H4 (cell line): ENCODE measurements at regions not wholly inside any gene's neighbourhood (a gene's known extent, or its start where the extent isn't known, plus 50 kb on each side); places are given as distances from the start of the nearest gene placed in this dataset.

Experiments
- DNase-seq: peaks from one replicate; pipeline ENCODE4 v3.0.0-alpha.2; 2015; ENCODE audit warnings: low spot score

GRCh38 chr13:55439450-55439849, 1701.3 kb upstream of the PRR20A start:
- DNase-seq, result no peak

- no peak for DNase-seq
These were observed 1700.1 kb upstream of the PRR20A start for GRCh38 chr13:55440465-55441085.

DNA sequence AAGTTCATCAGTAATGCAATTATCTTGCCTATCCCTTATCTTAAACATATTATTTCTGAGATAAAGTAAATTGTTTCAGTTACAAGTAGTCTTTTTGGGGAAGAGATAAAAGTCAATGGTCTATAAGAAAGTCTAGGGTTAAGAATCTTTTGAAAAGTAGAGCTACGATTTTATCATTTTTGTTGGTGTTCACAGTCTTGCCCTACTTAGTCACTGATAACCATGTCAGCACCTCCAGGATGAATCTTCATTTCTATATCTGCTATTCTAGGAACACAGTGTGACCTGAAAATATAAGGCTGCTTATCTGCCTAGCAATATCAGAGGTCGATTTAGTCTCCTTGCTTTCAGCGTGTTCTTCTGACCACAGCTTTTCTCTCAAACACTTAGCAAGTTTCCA, 1676.5 kb upstream of the PRR20A start:
- no peak for DNase-seq

- DNase-seq, result no peak
These were observed 1673.2 kb upstream of the PRR20A start for GRCh38 chr13:55467476-55467875.

DNA sequence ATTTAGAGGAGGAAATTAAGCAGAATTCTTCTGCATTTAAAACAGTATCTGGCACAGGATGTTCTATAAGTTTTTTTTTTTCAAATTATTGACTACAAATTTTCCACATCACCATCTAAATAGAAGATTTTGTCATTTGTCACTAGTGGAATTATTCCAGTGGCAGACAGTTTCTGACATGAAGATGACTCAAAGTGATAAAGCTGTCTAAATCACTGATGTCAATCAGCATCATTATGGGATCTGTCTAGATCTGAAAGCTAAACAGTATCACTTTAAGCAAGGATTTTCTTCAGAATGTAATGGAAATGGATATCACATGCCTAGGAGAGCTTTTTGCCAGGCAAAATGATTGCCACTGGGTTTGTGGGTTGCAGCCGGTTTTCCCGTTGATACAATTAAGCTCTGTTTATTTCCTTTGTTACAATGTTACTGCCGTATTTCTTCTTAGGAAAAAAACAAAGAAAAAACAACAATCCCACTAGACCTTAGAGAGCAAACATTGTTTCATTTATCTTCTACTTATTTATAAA, 1657.0 kb upstream of the PRR20A start:
- DNase-seq, result no peak

- no peak for DNase-seq
These were observed 1647.4 kb upstream of the PRR20A start for GRCh38 chr13:55493297-55493696.

GRCh38 chr13:55497486-55497885, 1643.2 kb upstream of the PRR20A start:
- DNase-seq, result no peak

DNA sequence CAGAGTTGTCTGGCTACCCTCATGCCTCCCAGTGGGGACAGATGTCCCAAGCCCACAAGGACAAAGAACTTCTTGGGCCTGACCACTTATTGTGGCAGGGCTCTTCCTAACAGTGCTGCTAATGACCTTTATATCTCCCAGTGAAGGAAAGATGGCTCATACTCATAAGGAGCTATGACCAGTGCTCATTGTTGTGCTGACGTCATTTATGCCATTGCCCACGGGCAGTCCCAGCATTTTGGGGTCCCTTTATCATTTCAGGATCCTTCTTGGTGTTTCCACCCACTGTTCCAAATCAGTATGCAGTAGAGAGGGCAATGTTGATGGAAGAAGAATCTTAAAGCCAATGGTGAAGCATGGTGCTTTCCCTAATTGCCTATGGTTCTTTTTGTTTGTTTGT, 1640.0 kb upstream of the PRR20A start:
- no peak for DNase-seq

DNA sequence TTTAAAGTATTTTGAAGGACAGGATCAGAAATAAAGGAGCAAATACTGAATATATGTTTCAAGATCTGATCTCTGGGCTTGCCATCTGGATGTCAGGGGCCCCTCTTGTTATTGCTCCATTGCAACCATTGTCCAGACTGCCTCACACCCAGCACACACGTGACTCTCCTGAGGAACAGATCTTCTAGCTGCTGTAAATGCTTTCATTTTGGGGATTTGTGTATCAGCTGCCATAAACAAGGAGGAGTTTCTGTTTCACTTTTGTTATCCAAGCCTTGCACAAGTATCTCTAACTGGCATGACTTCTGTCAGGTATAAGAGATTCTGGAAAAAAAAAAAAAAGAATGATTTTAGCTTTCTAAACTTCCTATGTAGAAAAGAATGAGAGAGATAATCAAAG, 1624.1 kb upstream of the PRR20A start:
- DNase-seq, result peak; percentile 38

DNA sequence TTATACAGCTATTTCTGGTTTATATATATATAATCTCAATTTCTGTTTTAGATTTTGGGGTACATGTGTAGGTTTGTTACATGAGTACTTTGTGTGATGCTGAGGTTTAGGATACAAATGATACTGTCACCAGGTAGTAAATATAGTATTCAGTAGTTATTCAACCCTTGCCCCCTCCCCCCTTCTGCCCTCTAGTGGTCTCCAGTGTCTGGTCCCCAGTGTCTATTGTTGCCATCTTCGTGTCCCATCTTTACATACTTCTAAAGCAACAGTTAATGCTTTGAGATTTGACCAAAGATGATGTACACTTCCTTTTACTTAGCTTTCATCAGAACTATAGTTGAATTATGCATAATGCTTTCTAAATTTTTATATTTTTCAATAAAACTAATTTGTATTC, 1623.4 kb upstream of the PRR20A start:
- no peak for DNase-seq

GRCh38 chr13:55528434-55528833, 1612.3 kb upstream of the PRR20A start:
- no peak for DNase-seq

- DNase-seq, result no peak
These were observed 1606.4 kb upstream of the PRR20A start for GRCh38 chr13:55534306-55534705.

DNA sequence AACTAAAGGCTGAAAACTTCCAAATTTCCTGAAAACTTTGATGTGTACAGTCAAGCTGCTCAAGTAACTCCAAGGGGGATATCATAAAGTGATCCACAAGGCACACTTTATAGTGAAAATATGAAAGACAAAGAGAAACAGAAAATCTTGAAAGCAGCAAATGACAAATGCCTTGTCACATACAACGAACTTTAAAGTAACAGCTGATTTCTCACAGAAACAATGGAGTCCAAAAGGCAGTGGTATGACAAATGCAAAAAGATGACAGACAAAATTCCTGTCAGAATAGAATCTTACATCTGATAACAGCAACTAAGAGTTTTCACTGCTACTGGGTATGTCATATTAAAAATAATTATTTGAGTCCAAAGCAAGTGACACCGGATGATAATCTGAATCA, 1602.3 kb upstream of the PRR20A start:
- DNase-seq, result no peak

DNA sequence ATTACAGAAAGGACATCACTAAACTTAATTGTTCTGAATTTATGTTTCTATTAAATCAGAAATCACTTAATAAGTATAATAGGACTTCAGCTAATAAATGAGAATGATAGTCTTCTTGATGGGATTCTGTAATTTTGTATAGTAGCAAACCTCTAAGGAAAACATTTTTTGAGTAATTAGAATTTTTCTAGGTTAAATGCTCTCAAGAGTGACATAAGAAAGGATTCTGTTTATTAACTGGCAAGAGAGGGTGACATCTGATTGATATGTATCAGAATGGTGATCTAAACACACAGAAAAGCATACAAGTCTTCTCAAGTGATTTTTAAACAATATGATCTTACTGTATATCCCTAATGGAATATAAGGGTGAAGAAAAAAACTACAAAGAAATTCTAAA, 1597.7 kb upstream of the PRR20A start:
- DNase-seq, result no peak

DNA sequence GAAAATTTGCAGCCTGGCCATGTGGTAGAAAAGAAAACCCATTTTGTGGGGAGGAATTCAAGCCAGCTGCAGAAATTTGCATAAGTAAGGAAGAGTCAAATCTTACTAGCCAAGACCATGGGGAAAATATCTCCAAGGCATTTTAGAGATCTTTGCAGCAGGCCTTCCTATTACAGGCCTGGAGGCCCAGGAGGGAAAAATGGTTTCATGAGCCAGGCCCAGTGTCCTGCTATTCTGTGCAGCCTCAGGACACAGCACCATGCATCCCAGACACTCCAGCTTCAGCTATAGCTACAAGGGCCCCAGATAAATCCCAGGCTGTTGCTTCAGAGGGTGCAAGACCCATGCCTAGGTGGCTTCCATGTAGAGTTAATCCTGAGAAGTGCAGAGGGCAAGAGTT, 1590.1 kb upstream of the PRR20A start:
- no peak for DNase-seq

GRCh38 chr13:55553701-55554100, 1587.0 kb upstream of the PRR20A start:
- DNase-seq, result no peak

- no peak for DNase-seq
These were observed 1586.0 kb upstream of the PRR20A start for GRCh38 chr13:55554741-55555140.

- no peak for DNase-seq
These were observed 1580.4 kb upstream of the PRR20A start for GRCh38 chr13:55560331-55560730.

DNA sequence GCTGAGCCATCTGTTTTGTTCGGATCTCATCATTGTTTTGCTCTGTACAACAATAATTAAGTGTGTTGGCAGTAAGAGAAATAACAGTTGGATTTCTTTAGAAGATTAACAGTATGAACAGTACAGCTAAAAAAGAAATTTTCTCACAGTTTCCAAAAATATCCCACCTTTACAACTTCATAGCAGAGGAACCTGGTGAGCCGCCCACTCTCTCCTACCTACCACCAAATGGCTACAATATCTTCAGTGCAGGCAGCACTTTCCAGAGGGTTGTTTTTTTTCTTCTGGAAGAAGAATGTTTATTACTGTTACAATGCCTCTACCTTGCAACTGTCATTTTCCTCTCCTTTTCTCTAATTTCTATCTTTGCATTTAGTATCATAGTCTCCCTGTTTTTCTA, 1577.5 kb upstream of the PRR20A start:
- no peak for DNase-seq

GRCh38 chr13:55566334-55566733, 1574.4 kb upstream of the PRR20A start:
- DNase-seq, result no peak

DNA sequence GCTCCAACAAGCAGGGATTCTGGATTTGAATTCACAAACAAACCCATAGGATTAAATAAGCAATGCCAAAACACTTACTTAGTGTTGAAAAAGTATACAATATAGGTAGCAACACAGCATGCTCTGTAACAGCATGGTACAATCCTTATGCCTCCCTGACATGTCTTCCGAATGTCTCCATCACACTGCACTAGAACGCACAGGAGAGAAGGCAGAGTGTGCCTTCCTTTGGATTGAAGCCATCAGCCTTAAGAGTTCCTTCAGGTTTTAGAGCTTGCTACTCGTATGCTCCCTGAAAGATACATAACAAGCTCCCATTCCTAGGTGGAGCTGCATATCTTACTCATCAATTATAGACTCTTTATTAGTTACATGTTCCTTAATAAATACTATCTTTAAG, 1573.9 kb upstream of the PRR20A start:
- DNase-seq, result no peak

DNA sequence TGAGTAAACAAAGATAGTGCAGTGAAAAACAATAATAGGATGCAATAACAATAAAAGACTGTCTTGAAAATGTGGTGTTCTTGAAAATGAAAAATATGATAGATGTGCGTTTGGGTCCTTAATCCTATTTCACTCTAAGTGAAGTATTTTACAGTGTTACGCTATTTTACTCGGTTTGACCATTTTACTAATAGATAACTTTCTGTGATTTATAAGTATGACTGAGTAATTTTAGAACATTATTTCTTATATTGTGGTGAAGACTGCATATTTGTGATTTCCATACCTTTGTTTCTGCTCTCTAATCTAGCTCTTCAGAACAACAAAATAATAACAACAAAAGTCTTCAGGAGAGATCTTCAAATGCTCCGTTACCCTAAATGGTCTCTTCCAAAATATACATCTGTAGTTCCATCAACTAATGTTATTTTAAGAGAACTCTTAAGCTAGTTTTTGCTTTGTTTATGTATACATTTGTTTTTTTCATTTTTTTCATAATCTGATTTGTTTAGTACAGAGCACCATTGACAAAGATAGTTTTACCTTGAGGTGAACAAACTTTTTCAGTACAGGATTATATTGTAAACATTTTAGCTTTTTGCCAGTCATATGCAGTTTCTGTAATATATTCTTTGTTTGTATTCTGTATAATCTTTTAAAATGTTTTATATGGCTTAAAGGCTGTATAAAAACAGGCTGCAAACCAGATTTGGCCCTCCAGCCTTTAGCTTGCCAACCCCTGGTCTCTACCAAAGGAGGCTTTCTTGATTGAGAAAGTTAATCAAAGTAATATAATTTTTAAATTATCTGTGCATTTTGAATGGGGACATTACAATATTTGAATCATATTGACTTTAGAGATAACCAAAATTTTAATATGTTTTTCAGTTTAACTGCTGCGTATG, 1572.7 kb upstream of the PRR20A start:
- no peak for DNase-seq

GRCh38 chr13:55569082-55569481, 1571.6 kb upstream of the PRR20A start:
- DNase-seq, result no peak
